NCI-H1436 (cell line): ENCODE measurements at regions not wholly inside any gene's neighbourhood (a gene's known extent, or its start where the extent isn't known, plus 50 kb on each side); places are given as distances from the start of the nearest gene placed in this dataset.
A peak's percentile ranks its signal among the peaks of the same experiment; 100 is the strongest.

Experiments used
- DNase-seq: peaks from one replicate; lab custom pipeline; 2025; lab: John Stamatoyannopoulos, UW

DNA sequence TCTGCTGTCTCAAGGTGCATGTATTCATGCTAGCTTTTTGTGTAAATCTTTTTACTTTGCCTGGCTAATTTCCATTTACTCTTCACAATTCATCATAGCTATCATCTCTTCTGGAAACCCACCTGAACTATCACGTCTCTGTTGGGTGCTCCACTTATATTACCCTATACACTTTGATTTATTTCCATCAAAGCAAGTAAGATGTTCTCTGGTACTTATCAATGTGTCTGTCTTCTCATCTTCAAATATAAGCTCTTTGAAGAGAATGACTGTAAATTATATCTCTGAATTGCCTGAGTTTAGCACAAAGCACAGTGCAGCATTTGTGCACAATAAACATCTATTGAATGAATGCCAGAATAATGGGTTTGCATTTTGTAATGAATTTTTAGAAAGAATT is 1129.7 kb downstream of the LRFN5 start:
- no peak for DNase-seq

DNA sequence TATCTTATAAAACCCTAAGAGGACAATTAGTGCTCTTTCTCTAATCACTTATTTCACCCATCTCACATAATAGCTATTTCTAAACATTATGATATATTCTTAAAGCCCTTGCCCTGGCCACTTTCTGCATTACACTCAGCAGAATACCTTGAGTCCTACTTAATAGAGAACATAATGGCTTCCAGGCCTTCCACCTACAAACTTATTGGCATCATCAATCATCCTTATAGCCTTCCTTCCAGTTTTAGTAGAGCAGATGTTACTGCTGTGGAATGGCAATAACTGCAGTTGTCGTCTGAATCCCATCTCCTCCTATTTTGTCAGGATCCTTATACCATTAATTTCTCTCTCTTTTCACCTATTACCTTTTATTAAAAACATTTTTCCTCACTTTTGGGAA is 1127.4 kb downstream of the LRFN5 start:
- DNase-seq, result no peak

DNA sequence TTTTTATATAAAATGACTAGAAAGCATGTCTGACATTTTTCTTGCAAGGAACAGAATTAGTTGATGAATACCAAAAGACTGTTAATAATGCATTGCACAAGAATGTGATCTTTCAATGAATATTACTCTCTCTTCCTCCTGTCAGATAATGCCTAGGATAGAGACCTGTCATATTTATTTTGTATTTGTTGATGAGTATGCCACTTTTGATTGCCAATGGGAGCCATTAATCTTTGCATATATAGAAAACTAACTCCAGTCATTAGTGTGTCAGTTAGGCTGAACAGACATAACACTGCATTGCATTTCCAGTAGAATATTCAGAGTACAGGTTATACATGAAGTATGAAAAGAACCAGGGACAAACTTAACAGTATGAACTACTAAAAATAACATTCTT is 1125.3 kb downstream of the LRFN5 start:
- DNase-seq, result no peak

DNA sequence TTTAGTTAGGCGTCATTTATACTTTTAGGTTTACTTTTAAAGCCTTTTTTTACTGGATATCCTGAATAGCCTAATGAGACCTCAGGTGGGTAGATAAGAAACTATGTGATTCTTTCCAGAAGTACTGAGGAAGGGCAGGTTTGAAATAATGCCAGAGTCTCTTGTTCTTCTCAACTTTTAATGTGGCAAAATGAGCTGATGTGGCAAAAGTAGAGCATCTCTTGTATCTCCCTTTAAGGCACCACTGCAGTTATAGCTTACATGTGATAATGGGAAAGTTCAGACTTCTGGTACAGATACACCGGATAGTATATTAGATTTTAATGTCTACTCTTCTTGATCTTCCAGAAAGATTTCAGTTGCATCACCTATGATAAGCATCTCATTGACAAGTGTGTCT is 1124.8 kb downstream of the LRFN5 start:
- no peak for DNase-seq

DNA sequence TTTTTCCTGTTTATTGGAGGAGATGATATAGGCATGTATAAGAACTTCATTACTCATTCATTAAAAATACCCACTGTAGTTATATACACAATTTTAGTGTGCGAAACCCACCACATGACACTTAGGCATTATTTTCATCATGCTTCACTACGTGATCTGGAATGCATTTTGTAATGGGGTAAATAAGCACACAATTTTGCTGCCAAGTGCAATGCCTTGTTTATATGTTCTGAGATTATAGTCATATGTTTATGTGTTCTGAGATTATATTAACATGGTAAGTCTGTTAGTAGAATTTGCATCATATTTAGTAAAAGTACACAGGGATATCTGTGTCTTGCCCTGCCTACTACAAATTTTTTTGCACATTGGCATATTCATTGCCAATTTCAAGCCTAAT is 1123.0 kb downstream of the LRFN5 start:
- DNase-seq, result no peak

DNA sequence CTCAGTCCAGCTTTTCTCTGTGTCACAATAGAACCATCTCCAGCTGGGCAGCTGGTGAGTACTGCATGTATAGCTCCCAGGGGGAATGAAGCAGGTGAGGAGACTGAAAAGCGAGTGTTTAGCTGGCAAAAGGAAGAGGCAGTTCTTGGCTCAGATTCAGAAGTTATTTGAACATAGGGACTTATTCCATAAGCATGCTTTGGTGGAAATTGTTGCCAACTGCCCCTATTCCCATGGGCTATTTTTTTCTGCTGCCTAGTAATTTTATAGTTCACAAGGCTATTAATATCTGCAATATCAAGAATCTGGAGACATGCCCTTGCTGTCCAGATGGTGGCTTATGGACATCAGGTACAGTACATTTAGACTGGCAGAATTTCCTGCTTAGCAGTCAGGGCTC is 1112.7 kb downstream of the LRFN5 start:
- peak; percentile 95 for DNase-seq

DNA sequence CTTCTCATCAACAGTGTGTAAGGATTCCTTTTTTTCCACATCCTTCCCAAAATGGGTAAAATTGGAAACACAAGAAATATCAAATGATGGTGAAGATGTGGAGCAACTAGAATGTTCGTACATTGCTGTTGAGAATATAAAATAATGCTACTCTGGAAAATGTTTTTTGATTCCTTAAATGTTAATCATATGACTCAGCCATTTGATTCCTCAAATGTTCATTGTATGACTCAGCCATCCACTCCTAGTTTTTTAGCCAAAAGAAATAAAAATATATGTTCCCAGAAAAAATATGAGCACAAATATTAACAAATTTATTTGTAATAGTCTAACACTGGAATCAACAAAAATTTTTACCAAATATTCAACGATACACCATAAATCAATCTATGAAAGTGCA is 1108.6 kb downstream of the LRFN5 start:
- no peak for DNase-seq

DNA sequence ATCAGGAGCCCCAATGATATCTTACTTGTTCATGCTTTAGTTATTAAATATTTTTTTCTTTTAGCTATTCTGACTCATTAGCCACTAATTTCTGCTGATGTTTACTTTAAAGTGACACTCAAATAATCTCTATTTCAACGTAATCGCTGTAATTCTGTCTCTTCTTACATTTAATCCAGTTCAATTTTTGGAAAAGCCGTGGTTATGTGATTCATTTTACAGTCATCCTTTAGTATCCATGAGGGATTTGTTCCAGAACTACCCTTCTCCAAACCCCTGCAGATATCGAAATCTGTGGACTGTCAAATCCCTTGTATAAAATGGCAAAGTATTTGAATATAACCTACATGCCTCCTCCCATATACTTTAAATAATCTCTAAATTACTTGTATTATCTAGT is 1103.4 kb downstream of the LRFN5 start:
- DNase-seq, result no peak

DNA sequence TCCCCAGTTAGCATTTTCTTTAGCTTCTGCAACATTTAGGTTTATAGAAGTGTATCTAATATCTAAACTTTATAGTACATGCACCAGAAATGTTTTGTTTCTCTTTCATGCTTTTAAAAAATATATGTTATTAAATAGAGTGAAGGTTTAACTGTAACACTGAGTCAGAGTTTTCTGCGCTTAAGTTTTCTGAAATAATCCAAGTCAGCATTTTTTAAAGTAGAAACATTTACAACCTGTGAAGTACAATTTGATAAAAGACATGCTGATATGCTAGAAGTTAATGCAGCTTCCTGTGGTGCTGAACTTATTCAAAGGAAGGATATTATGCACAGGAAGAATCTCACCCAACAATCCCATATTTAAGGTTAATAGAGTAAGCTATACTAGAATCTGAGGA is 1096.8 kb downstream of the LRFN5 start:
- no peak for DNase-seq

DNA sequence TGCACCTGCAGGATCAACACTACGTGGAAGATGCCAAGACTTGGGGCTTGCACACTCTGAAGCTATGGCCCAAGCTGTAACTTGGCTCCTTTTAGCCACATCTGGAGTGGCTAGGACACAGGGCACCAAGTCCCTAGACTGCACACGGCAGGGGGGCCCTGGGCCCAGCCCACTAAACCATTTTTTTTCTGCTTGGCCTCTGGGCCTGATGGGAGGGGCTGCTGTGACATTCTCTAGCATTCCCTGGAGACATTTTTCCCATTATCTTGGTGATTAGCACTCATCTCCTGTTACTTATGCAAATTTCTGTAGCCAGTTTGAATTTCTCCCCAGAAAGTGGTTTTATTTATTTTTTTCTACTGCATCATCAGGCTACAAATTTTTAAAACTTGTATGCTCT is 1080.7 kb downstream of the LRFN5 start:
- no peak for DNase-seq

DNA sequence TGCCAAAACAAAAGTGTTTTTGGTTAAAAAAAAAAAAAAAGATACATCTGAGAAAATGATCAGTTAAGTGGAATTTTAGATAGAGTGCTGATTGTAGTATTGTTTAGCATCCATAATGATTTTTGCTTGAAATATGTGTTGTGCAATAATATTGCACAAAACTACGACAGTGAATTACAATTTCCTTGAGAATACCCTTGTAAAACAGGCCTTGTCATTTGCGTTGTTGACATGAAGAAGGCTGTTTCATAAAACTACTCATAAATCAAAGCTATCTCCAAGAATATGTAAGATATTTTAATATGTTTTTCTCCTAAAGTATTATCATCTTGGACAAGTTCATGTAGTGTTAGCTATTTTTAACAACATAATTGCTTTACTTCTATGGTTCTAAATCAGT is 1077.0 kb downstream of the LRFN5 start:
- DNase-seq, result no peak

DNA sequence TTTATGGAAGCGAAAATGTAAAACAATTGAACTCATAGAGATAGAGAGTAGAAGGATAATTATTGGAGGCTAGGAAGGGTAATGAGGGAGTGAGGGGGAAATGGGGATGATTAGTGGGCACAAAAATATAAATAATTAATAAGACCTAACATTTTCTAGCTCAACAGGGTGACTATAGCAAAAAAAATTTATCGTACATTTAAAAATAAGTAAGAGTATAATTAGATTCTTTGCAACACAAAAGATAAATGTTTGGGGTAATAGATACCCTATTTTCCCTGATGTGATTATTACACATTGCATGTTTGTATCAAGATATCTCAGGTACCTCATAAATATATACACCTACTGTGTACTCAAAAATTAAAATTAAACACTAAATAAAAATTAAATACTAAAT is 1070.0 kb downstream of the LRFN5 start:
- no peak for DNase-seq

DNA sequence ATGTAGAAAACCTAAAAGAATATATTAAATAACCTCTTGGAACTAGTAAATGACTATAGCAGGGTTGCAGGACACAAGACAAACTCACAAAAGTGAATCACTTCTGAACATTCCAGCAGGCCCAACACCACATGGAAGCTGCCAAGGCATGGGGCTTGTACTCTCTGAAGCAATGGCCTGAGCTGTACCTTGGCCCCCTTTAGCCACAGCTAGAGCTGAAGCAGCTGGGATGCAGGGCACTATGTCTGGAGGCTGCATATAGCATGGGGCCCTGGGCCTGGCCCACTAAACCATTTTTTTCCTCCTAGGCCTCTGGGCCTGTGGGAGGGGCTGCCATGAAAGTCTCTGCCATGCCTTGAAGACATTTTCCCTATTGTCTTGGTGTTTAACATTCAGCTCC is 1067.3 kb downstream of the LRFN5 start:
- no peak for DNase-seq

DNA sequence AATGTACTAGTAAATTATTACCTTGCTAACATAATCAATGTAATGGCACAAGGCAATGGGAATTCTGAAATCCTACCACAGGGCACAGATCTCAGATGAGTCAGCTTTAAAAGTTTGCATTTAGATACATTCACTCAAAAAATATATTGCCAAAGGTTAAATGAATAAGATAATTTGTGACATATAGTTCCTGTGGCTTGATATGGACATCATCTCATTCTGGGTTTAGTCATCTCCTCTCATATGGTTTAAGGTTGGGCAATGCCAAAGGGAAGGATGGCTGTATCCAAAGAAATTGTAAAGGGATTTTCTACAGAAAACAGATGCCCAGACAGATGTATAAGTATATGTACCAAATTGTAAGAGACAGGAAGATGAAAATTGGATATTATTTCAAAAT is 1065.0 kb downstream of the LRFN5 start:
- no peak for DNase-seq

DNA sequence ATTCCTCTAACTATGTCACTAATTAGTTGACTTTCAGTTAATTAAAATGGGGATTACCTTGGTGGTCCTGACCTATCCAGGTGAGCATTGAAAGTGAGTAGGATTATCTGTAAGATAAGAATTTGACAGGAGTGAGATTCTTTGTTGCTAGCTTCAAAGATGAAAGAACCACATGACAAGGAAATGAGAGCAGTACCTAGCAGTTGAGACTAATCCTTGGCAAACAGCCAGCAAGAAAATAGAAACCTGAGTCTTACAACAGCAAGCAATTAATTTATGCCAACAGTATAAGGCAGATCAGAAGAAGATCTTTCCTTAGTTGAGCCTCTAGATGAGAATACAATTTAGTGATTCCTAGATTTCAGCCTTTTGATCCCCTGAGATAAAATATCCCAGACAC is 1058.4 kb downstream of the LRFN5 start:
- no peak for DNase-seq

DNA sequence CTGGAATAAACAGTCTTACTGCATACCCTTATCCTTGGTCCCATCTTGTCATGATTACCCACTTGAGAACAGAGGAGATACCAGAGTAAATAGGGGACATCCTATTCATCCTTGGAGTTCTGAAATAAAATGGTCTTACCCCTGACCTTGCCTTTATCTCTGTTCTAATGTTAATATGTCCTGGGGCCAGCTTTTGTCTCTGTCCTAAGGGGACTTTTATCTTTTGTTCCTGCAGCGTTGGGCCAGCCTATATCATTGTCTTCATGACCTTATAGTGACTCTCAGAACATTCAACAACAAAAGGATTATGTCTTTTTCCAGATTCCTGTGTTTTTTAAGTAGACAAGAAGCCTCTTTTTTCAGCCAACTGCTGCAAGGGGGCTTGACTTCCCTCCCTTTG is 1057.5 kb downstream of the LRFN5 start:
- DNase-seq, result no peak

DNA sequence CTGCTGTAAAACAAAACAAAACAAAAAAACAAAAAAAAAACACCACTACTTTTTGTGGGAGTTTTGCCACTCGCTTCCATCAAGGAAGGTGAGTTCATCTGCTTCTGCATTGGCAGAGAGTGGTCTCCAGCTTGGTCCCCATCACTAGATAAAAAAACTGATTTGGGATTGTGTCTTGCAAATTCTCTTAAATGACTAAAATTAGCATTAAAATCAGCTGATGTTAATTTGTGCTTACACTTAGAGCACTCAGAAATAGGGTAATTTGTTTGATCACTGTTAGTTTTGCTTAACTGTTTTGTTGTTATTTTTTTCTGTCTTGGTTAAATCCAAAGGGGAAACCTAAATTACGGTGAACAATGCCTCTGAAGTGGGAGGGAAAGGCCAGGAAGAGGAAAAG is 1048.0 kb downstream of the LRFN5 start:
- DNase-seq, result no peak

DNA sequence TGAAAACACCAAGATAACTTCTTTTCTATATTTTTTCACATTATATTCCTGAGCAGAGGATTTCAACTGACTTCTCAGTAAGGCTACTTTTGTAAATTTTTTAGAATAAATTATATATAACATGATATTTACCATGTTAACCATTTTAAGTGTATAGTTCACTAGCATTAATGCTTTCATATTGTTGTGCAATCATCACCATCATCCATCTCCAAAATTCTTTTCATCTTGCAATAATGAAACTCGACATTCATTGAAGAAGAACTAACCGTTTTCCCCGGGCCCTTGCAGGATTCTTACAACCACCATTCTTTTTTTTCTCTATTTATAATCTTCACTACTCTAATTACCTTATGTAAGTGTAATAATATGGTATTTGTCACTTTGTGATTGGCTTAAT is 1036.1 kb downstream of the LRFN5 start:
- DNase-seq, result no peak

DNA sequence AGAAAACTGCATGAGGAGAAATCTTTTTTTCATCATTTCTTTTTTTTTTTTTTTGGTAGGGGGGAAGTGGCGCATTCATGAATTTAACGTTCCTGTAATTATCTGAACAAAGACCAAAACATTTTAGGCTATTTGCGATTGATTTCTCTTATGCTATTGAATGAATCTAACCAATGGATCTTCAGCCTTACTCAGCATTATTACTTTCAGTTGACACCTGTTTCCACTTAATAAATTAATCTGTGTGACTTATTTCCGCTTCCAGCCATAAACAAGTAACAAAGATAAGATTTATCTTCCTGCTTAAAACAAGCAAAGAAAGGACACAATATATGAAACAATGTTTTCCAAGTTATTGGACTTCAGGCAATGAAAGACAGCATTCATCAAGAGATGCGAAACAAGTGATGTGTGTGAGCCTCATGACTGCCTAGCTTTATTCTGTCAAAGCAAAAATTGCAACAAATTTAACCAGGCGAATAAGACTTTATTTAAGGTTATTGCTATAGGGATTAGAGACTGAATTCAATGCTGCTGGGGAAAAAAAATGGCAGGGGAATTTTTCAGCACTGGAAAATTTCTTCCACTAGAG is 1026.9 kb downstream of the LRFN5 start:
- no peak for DNase-seq

DNA sequence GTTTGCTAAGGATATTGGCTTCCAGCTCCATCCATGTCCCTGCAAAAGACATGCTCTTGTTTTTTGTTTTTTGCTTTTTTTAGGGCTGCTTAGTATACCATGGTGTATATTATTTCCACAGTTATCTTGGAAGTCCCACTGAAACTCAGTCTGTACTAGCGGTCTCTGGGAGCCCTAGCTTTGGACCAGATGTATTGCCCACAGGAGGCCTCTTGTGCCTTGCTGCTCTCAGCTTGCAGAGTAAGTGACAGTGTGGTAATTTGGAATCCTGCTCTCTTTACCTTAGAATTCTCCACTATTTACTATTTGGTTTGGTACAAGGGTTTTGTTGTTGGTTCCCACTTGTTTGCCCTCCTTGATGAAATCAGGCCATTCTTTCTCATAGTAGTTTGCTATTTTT is 1022.9 kb downstream of the LRFN5 start:
- no peak for DNase-seq

DNA sequence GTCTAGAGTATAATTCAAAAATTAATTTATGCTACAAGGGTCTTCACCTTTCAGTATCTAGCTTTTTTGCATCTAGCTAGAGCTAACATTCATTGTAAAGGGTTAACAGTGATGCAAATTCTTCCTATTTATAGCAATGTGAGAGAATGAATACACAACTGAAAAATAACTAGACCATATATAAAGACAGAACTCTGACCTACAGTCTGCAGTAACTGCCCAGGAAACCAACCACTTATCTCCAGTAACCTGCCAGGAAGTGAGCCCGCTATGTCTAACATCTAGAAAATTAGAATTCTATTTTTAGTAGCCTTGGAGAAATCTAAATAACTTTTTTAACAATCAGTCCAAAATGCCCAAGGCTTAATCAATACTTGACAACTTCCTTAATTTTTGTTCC is 1021.9 kb downstream of the LRFN5 start:
- DNase-seq, result no peak

DNA sequence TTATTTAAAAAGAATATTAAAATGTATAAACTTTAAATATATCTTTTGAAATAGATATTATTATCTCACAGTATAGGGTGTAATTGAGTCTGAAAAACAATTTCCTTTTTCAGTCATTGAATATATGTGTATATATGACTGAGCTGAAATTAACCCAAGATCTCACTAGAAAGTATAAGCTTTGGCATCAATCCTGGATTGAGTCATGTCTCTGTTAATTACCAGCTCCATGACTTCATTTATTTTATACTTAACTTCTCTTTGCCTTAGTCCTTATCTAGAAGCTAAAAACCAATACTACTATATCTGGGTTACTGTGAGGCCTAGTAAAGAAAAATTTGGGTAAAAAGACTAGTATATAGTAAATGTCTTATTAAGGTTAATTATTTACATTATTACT is 1020.3 kb downstream of the LRFN5 start:
- DNase-seq, result no peak

DNA sequence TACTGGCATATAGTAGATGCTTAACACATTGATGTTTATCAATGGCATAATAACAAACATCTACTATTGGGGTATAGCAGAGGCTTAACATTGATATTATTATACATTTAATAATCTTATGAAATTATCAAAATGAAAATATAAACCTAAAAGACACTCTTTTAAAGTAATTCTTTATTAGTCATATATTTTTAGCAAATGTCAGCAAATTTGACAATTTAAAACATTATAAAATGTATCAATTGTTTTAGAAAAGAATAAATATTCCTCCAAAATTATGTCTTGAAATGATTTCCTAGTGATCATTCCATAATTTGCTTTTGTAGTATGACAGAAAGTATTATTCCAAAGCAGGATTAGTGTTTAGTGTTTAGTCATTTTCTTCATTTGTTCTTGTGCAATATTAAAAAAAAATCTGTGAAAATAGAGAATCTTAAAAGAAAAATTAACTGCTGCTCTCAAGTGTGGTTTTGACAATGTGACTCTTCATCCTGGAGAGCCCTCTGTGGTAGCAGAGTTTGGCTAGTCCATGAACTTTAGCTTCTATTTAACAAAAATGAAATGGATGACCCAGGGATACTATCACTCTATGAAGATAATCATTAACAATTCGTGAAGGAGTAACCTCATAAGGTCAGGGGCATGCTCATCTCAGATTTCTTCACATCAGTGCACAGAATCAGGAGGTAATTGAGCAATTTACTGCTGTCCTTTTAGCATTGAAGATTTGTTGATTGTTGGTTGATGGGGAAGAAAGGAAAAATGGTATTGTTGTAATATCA is 1018.5 kb downstream of the LRFN5 start:
- DNase-seq, result no peak

DNA sequence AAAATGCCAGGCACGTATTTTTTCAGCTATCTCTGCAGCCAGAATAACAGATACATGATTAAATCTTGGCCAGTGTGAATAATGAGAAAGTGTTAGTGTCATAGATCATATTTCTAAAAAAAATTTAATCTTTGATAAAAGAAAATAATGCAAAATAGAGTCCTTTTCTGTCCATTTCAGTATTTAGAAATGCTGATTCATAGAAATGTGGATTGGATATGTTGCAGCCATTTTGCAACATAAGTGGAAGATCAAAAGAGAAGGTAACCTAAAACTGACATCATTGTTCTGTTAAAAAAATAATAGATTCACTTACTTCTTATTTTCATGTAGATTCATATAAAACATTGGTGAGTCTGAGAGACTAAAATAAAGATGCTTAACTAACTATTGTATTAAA is 1010.3 kb downstream of the LRFN5 start:
- no peak for DNase-seq
